GM18519 (cell line): ENCODE measurements at regions not wholly inside any gene's neighbourhood (a gene's known extent, or its start where the extent isn't known, plus 50 kb on each side); places are given as distances from the start of the nearest gene placed in this dataset.
A peak's percentile ranks its signal among the peaks of the same experiment; 100 is the strongest.
"Not testable (repeated sequence)": the region's sequence is repeated elsewhere in the genome, so short reads cannot be mapped to it uniquely, and the experiment has no call there.

Experiments
- ATAC-seq: cut with Tn5 transposase; IDR thresholded peaks from one replicate; pipeline ENCODE4 v1.9.1; 2021; ENCODE audit warnings: mild to moderate bottlenecking, moderate library complexity; ENCODE audit not compliant: unreplicated experiment, low FRiP score

DNA sequence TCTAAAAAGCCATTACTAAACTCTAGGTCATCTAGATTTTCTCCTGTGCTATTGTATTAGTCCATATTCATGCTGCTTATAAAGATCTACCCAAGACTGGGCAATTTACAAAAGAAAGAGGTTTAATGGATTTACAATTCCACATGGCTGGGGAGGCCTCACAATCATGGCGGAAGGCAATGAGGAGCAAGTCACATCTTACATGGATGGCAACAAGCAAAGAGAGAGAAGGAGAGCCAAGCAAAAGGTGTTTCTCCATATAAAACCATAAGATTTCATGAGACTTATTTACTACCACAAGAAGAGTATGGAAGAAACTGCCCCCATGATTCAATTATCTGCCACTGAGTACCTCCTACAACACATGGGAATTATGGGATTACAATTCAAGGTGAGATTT, 69.6 kb upstream of the CCDC6 start:
- not testable (repeated sequence) for ATAC-seq

DNA sequence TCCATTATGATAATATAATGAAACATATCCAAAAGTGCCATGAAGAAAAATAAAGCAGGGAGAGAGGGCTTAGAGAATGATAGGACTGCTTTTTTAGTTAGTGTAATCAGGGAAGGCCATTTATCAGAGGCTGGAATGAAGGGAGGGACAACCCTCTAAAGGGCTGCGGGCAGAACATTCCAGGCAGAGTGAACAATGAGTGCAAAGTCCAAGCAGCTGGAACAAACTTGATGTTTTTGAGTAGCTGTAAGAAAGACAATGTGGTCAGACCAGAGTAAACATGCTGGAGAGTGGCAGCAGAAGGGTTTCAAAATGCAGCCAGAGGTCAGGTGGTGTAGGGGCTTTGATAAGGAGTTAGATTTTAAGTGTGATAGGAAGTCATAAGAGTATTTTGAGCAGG, 65.6 kb upstream of the CCDC6 start:
- ATAC-seq: no peak

DNA sequence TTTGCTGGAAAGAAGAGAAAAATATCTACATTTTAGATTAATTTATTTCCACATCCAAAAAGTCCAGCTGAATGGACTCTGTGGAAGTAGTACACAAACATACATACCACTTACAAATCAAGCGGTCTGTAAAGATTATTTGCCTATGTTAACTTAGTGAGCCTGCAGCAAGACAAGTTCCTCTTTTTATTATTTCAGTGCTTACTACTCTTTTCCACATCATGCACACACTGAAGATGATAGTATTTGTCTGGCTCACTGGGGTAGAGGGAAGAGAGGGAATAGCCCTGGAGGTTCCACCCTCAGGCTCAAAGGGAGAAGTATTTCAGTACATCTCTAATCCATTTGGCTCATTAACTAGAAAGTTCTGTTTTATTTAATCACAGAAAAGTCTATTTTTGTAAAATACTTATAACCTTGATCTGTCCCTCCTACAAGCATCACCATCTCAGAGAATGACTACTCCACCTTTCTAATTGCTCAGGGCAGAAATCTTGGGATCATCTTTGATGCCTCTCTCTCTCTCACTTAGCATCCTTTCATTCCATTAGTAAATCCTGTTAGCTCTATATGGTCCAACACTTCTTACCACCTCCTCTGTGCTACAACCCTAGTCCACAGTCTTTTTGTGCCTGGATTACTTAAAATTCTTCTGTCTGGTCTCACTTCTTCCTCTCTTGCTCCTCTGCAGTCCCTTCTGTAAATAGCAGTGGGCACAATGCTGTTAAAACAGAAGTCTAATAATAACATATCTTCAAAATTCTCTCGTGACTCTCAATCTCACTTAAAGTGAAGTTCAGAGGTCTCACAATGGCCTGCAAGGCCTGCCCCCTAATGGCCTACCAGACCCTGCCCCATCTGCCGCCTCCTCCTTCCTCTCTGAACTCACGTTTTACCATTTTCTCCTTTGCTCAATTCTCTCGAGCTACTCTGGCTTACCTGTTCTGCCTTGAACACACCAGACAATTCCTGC, 64.3 kb upstream of the CCDC6 start:
- peak; percentile 80 for ATAC-seq

DNA sequence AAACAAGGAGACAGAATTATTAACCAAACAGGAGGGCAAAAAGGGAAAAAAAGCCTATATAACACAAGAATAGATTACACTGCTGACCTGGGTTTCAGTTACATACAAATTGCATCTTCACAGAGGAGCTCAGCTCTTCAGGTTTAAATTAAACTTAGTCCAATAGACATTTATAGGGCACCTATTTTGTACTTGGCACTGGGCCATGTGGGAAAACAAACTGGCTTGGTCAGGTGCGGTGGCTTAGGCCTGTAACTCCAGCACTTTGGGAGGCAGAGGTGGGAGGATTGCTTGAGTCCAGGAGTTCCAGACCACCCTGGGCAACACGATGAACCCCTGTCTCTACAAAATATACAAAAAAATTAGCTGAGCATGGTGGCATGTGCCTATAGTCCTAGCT, 62.3 kb upstream of the CCDC6 start:
- no peak for ATAC-seq

DNA sequence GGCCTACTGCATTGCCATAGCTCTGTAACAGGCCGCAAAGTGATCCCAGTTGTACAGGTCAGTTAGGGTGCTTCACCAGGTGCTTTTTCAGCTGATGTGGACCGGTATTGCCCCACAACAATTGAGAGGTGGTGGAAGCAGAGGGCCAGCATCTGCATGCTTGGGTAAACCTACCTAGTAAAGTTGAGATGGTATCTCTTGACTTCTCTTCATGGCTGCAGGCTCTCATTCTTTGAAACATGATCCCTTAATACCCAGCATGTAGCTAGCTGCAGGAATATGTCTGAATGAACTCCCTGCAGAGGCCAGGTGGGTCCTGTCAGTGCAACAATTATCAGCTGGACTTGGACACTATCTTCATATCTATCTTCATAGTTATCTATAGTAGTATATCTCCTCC, 60.7 kb upstream of the CCDC6 start:
- no peak for ATAC-seq

DNA sequence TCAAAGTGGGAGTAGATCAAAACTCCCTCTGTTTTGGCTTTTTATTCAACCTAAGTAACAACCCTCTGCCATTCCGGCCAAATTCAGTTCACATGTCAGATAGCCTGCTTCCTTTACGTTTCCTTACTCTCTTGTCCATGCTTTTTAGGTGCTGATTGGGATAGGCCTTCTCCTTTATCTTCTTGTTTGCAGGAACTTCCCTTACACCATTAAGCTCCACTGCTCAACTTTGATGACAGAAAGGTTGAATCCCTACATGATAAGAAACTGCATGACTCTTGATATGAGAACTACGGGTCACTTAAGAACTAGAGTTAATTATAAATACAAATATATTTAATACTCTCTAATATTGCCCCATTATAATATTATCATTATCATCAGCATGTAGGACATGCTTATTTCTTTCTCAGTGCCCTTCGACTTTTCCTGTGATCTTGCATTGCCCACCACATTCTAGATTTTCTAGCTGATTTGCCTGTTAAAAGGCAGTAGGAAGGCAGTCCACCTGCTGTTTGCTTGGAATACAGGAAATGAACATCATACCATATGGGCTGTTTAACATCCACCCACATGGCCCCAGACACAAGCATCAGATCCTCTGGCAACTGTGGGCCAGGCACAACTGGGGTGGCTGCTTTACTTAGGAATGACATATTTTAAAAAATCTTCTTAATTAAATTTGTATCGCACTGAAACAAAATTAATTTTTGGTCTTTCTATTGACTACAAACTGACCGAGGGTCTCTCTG, 59.7 kb upstream of the CCDC6 start:
- no peak for ATAC-seq

DNA sequence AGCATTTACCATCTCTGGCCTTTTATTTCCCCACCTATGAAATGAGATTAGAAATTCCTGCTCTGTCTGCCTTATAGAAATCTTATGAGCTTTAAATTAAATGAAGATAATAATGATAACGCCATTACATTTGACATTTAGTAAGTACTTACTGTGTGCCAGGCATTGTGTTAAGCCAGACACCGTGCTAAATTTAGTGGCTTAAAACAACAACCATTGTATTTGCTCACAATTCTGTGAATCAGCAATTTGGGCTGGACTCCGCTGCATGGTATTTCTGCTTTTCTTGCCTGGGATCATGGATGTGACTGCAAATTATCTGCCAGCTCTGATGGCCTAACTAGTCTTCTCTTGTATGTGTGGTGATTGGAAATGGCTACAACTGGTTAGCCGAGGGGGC, 56.4 kb upstream of the CCDC6 start:
- ATAC-seq: no peak

DNA sequence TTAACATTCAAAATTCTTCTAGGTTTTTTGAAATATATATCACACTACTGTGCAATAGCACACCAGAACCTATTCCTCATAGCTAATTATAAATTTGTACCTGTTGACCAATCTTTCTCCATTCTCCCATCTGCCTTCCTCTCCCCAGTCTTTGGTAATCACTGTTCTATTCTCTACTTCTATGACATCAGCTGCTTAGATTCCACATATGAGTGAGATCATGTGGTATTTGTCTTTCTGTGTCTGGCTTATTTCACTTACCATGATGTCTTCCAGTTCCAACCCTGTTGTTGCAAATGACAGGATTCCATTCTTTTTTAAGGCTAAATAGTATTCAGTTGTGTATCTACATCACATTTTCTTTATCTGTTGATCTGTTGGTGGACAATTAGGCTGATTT, 54.4 kb upstream of the CCDC6 start:
- ATAC-seq: no peak

DNA sequence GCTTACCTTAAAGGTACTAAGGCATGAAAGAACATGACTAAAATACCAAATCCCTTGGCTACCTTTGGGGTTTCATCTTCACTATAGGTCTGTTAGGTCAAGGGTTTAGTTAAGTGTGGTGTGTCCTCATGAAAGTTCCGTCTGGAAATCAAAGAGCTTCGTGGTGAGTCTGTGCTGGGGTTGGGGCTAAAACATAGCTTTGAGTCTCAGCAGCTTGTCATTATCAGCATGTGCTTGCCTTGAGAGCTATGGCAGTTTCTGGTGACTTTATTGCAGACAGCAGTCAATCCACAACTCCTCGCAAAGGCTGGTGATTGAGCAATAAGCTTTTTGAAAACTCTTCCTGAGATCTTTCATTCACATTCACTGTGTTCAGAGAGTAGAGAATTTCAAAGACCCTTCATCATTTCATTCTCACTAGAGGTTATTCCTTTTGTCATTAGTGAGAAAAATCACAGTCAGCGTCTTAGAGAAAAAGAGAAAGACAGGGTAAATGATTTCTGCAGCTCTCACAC, 53.2 kb upstream of the CCDC6 start:
- no peak for ATAC-seq

DNA sequence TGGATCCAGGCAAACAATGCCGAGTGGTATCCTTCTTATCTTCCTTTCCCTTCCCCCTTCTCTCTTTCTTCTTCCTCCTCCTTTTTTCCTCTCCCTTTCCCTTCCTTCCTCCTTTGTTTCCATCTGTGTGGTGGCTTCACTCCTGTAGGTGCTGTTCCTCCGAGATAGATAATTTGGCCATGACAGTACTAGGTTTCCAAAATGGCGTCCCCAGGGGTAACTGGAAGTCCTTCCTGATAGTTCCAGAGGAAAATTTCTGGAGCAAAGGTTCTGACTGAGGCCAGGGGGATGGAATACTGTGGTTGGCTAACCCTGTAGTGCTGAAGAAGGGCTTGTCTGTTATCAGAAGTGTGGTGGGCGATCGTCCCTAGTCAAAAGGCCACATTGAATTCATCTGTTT, 52.5 kb upstream of the CCDC6 start:
- no peak for ATAC-seq

DNA sequence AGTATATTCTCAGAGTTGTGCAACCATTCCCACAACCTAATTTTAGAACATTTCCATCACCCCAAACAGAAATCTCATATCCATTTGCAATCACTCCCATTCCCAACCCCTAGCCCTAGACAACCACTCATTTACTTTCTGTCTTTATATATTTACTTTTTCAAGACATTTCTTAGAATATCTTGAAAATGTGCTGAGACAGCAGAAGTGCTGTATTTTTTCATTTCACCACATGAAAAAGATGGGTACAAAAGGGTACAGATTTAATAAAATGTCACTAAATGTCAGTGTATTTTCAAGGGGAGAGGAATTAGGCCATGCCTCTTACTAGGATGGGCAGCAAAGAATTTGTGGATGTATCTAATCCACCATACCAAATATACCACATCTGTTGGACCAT, 51.6 kb upstream of the CCDC6 start:
- no peak for ATAC-seq
